H1 (cell line): ENCODE measurements at regions not wholly inside any gene's neighbourhood (a gene's known extent, or its start where the extent isn't known, plus 50 kb on each side); places are given as distances from the start of the nearest gene placed in this dataset.

Experiments
- CTCF ChIA-PET: fragments of 300-600 bp; sonication (Branson Sonifier 250); formaldehyde crosslinking; loops from one replicate; lab custom pipeline; 2021; ENCODE audit not compliant: partially characterized antibody; lab: Charles Lee
- POLR2A ChIA-PET: fragments of 300-600 bp; sonication (Branson Sonifier 250); formaldehyde crosslinking; loops from one replicate; lab custom pipeline; 2021; ENCODE audit warnings: inconsistent platforms; ENCODE audit not compliant: partially characterized antibody; lab: Charles Lee
- DNase-seq, 2 experiments: peaks; one replicate each; pipeline versions ENCODE4 v3.0.0 to v3.0.0-alpha.2; 2010 to 2022; ENCODE audit warnings: low spot score in 2 of 2, low read depth in 1 of 2, mixed read lengths in 1 of 2
- FAIRE-seq: peaks from 2 replicates; lab custom pipeline; 2011; peaks lifted over from hg19 to GRCh38; lab: Jason Lieb, UNC
- H2AFZ ChIP-seq: 2 replicates; pipeline ENCODE4 v1.8.1; 2012; ENCODE audit warnings: low read length, inconsistent platforms
- H2AK5ac ChIP-seq: 2 replicates; pipeline ENCODE4 v1.6.1; 2013; ENCODE audit warnings: low read depth, low read length
- H2BK120ac ChIP-seq: replicated peaks from 2 replicates; pipeline ENCODE3; 2013; ENCODE audit warnings: low read depth, low read length, inconsistent platforms
- H2BK12ac ChIP-seq: 2 replicates; pipeline ENCODE4 v1.6.1; 2013; ENCODE audit warnings: low read depth, low read length
- H2BK15ac ChIP-seq: 2 replicates; pipeline ENCODE4 v1.6.1; 2013; ENCODE audit warnings: low read length
- H2BK20ac ChIP-seq: 2 replicates; pipeline ENCODE4 v1.6.1; 2013; ENCODE audit warnings: low read length
- H2BK5ac ChIP-seq: 2 replicates; pipeline ENCODE4 v1.6.1; 2013; ENCODE audit warnings: low read depth, low read length
- H3K14ac ChIP-seq: 2 replicates; pipeline ENCODE4 v1.6.1; 2013; ENCODE audit warnings: inconsistent platforms; ENCODE audit not compliant: insufficient read length
- H3K18ac ChIP-seq: 2 replicates; pipeline ENCODE4 v1.6.1; 2013; ENCODE audit warnings: low read length; ENCODE audit errors: extremely low read depth
- H3K23ac ChIP-seq: 2 replicates; pipeline ENCODE4 v1.6.1; 2013; ENCODE audit warnings: inconsistent platforms; ENCODE audit not compliant: insufficient read length
- H3K23me2 ChIP-seq: 2 replicates; pipeline ENCODE4 v1.6.1; 2013; ENCODE audit warnings: low read depth, low read length
- H3K27ac ChIP-seq: 2 replicates; pipeline ENCODE4 v1.6.1; 2011; ENCODE audit warnings: low read depth, low read length, inconsistent platforms
- H3K27me3 ChIP-seq, 4 experiments: replicated peaks in 1 of 4; 1 replicate in 1 of 4; 2 replicates in 3 of 4; pipeline versions ENCODE4 v1.6.1 to v1.8.1; 2011 to 2013; ENCODE audit warnings: low read length in 3 of 4, mild to moderate bottlenecking in 3 of 4, inconsistent platforms in 2 of 4, mixed read lengths in 2 of 4, moderate library complexity in 1 of 4; ENCODE audit not compliant: control insufficient read depth in 3 of 4, insufficient read depth in 3 of 4; ENCODE audit errors: extremely low read depth in 1 of 4
- H3K36me3 ChIP-seq, 4 experiments: 2 replicates each; pipeline versions ENCODE4 v1.6.1 to v1.8.1; 2011 to 2013; ENCODE audit warnings: mild to moderate bottlenecking in 4 of 4, low read length in 3 of 4, moderate library complexity in 2 of 4, control low read depth in 1 of 4, inconsistent platforms in 1 of 4; ENCODE audit not compliant: insufficient read depth in 4 of 4, control insufficient read depth in 2 of 4
- H3K4ac ChIP-seq: replicated peaks from 2 replicates; pipeline ENCODE3; 2013; ENCODE audit warnings: low read length, low read depth, mixed read lengths, inconsistent platforms; ENCODE audit not compliant: insufficient read length
- H3K4me1 ChIP-seq, 4 experiments: replicated peaks in 1 of 4; 1 replicate in 1 of 4; 2 replicates in 3 of 4; pipeline versions ENCODE4 v1.6.1 to v1.8.1; 2011 to 2013; ENCODE audit warnings: low read length in 3 of 4, inconsistent platforms in 2 of 4, mixed read lengths in 1 of 4; ENCODE audit not compliant: insufficient read depth in 4 of 4, control insufficient read depth in 3 of 4
- H3K4me2 ChIP-seq, 2 experiments: 2 replicates each; pipeline versions ENCODE4 v1.6.1 to v1.8.1; 2011 to 2013; ENCODE audit warnings: low read depth in 2 of 2, low read length in 2 of 2, control low read depth in 1 of 2, inconsistent platforms in 1 of 2, mild to moderate bottlenecking in 1 of 2; ENCODE audit not compliant: insufficient read depth in 1 of 2
- H3K4me3 ChIP-seq, 4 experiments: fragments of 200-600, 300-600 bp in 1 of 4; sonication (generic), shearing (Covaris generic), sonication (Bioruptor Twin) in 1 of 4; 2 replicates each; pipeline versions ENCODE4 v1.5.1 to v1.8.1; 2011 to 2016; ENCODE audit warnings: low read length in 4 of 4, low read depth in 3 of 4, control low read depth in 2 of 4, inconsistent platforms in 2 of 4, mild to moderate bottlenecking in 2 of 4, mixed read lengths in 1 of 4, moderate library complexity in 1 of 4; ENCODE audit not compliant: insufficient read depth in 2 of 4; ENCODE audit errors: extremely low read depth in 1 of 4
- H3K56ac ChIP-seq: replicated peaks from 2 replicates; pipeline ENCODE3; 2013; ENCODE audit warnings: low read depth, mild to moderate bottlenecking, mixed read lengths, low read length, inconsistent platforms; ENCODE audit not compliant: insufficient read length
- H3K79me1 ChIP-seq: 2 replicates; pipeline ENCODE4 v1.6.1; 2013; ENCODE audit warnings: low read depth, low read length, control low read depth
- H3K79me2 ChIP-seq, 2 experiments: 2 replicates each; pipeline versions ENCODE4 v1.6.1 to v1.8.1; 2012 to 2013; ENCODE audit warnings: low read length in 2 of 2, mild to moderate bottlenecking in 2 of 2, inconsistent platforms in 1 of 2; ENCODE audit not compliant: insufficient read depth in 2 of 2, control insufficient read depth in 1 of 2
- H3K9ac ChIP-seq, 4 experiments: replicated peaks in 1 of 4; 1 replicate in 1 of 4; 2 replicates in 3 of 4; pipeline versions ENCODE4 v1.6.1 to v1.8.1; 2011 to 2013; ENCODE audit warnings: low read depth in 3 of 4, low read length in 3 of 4, control low read depth in 2 of 4, mild to moderate bottlenecking in 2 of 4, moderate library complexity in 2 of 4, inconsistent platforms in 1 of 4; ENCODE audit errors: extremely low read depth in 1 of 4
- H3K9me3 ChIP-seq, 2 experiments: 2 replicates each; pipeline versions ENCODE4 v1.6.1 to v1.8.1; 2012 to 2013; ENCODE audit warnings: mild to moderate bottlenecking in 2 of 2, moderate library complexity in 2 of 2, control low read depth in 1 of 2, inconsistent platforms in 1 of 2, low read depth in 1 of 2, low read length in 1 of 2, mixed read lengths in 1 of 2; ENCODE audit not compliant: insufficient read depth in 2 of 2
- H4K20me1 ChIP-seq, 2 experiments: replicated peaks in 1 of 2; 2 replicates each; pipeline versions ENCODE3 to v1.8.1; 2011 to 2013; ENCODE audit warnings: inconsistent platforms in 2 of 2, low read length in 2 of 2, mild to moderate bottlenecking in 1 of 2; ENCODE audit not compliant: insufficient read depth in 2 of 2, control insufficient read depth in 1 of 2
- H4K5ac ChIP-seq: 2 replicates; pipeline ENCODE4 v1.6.1; 2013; ENCODE audit warnings: low read length, low read depth, mixed read lengths, inconsistent platforms; ENCODE audit not compliant: insufficient read length
- H4K8ac ChIP-seq: 2 replicates; pipeline ENCODE4 v1.8.0; 2013; ENCODE audit warnings: mild to moderate bottlenecking, moderate library complexity, low read length, inconsistent platforms; ENCODE audit not compliant: insufficient read depth; ENCODE audit errors: extremely low read depth
- H4K91ac ChIP-seq: replicated peaks from 2 replicates; pipeline ENCODE3; 2013; ENCODE audit warnings: low read length, mixed read lengths, inconsistent platforms; ENCODE audit not compliant: insufficient read length
- ATF3 ChIP-seq: IDR thresholded peaks from 2 replicates; pipeline ENCODE4 v1.6.1; 2011; ENCODE audit warnings: low read depth, mild to moderate bottlenecking, low read length; ENCODE audit not compliant: insufficient read depth
- BACH1 ChIP-seq: IDR thresholded peaks from 2 replicates; pipeline ENCODE4 v1.6.1; 2012; ENCODE audit warnings: low read length, improper control_type of control experiment
- CHD1 ChIP-seq: IDR thresholded peaks from 2 replicates; pipeline ENCODE4 v1.6.1; 2012; ENCODE audit warnings: low read depth, low read length, improper control_type of control experiment
- CHD2 ChIP-seq: IDR thresholded peaks from 2 replicates; pipeline ENCODE4 v1.6.1; 2012; ENCODE audit warnings: low read length, improper control_type of control experiment
- GTF2F1 ChIP-seq: IDR thresholded peaks from 2 replicates; pipeline ENCODE4 v1.6.1; 2012; ENCODE audit warnings: low read depth, low read length, improper control_type of control experiment, borderline replicate concordance
- JUND ChIP-seq: IDR thresholded peaks from 2 replicates; pipeline ENCODE4 v1.6.1; 2011; ENCODE audit warnings: mild to moderate bottlenecking, improper control_type of control experiment, low read length
- MAX ChIP-seq: IDR thresholded peaks from 2 replicates; pipeline ENCODE4 v1.6.1; 2012; ENCODE audit warnings: inconsistent platforms
- RBBP5 ChIP-seq: IDR thresholded peaks from 2 replicates; pipeline ENCODE4 v1.7.1; 2012; ENCODE audit warnings: low read depth, mild to moderate bottlenecking, inconsistent platforms, low read length, moderate library complexity, borderline replicate concordance
- SIX5 ChIP-seq: IDR thresholded peaks from 2 replicates; pipeline ENCODE4 v1.6.1; 2011; ENCODE audit warnings: mild to moderate bottlenecking, low read depth, low read length
- SUZ12 ChIP-seq: fragments of 200-600 bp; sonication (generic); IDR thresholded peaks from 2 replicates; pipeline ENCODE4 v1.6.1; 2012; ENCODE audit warnings: mild to moderate bottlenecking, inconsistent platforms, low read length, moderate library complexity, mixed read lengths
- TEAD4 ChIP-seq: IDR thresholded peaks from 2 replicates; pipeline ENCODE4 v1.6.1; 2012; ENCODE audit warnings: low read depth, low read length, inconsistent platforms, mixed read lengths
- WGBS, 2 experiments: shearing (Covaris generic) in 1 of 2; methylation state at CpG; one replicate each; pipeline versions ENCODE4 v1.1.6 to v1.1.7; 2013 to 2015; ENCODE audit warnings: low lambda C conversion rate in 2 of 2, mixed read lengths in 2 of 2, inconsistent platforms in 1 of 2, low coverage in 1 of 2, missing lambda C conversion rate in 1 of 2; ENCODE audit not compliant: insufficient replicate concordance in 2 of 2, insufficient coverage in 1 of 2, insufficient read length in 1 of 2; ENCODE audit errors: extremely low coverage in 1 of 2, missing lambda C conversion rate in 1 of 2; 5-methylcytosine and 5-hydroxymethylcytosine counted together

GRCh38 chr3:8027954-8028353, 473.7 kb upstream of the LMCD1 start:
- POLR2A ChIA-PET: no interaction called here

More at GRCh38 chr3:8027954-8028353, 473.7 kb upstream of the LMCD1 start:
- no peak for FAIRE-seq
- CTCF ChIA-PET: no interaction called here
- Histone ChIP-seq H2BK5ac (no peak overlapping the region), H3K56ac (no peak overlapping the region), H2AFZ (no peak overlapping the region), H3K4ac (no peak overlapping the region), H4K5ac (no peak overlapping the region), H3K79me1 (no peaks in the 10 kb centered on the region), H3K27ac (no peak overlapping the region), H2BK15ac (no peak overlapping the region), H3K4me3 (no peak overlapping the region), H4K91ac (no peak overlapping the region), H3K4me2 (no peak overlapping the region), H4K8ac (no peak overlapping the region), H3K23ac (no peak overlapping the region), H3K23me2 (no peaks in the 10 kb centered on the region), H4K20me1 (no peaks in the 10 kb centered on the region), H2AK5ac (no peak overlapping the region), H3K27me3 (no peaks in the 10 kb centered on the region), H3K79me2 (no peaks in the 10 kb centered on the region), H3K9me3 (peaks cover 0 to 5% of the 10 kb centered on the region in 2 experiments; a peak in 2 of 4 replicates), H2BK20ac (no peak overlapping the region), H3K4me1 (no peaks in the 10 kb centered on the region), H2BK12ac (no peak overlapping the region)
- WGBS, 2 experiments: 100% methylated on average over 1 of the region's 1 CpG; no CpG with 5 or more reads in 1 of the 2 experiments
- no peak for DNase-seq
- TF ChIP-seq GTF2F1 (no peak), CHD1 (no peak), MAX (no peak), CHD2 (no peak), RBBP5 (no peak), SUZ12 (no peak), TEAD4 (no peak), ATF3 (no peak), SIX5 (no peak), BACH1 (no peak), JUND (no peak)
- TF ChIP-seq, all 59 proteins: peak for 0
- Histone ChIP-seq H2BK120ac (no peak overlapping the region), H3K9ac (no peak overlapping the region), H3K18ac (no peak overlapping the region), H3K36me3 (no peaks in the 10 kb centered on the region), H3K14ac (no peak overlapping the region)
